ENCODE measurements at regions not wholly inside any gene's neighbourhood (a gene's known extent, or its start where the extent isn't known, plus 50 kb on each side); places are given as distances from the start of the nearest gene placed in this dataset.

DNA sequence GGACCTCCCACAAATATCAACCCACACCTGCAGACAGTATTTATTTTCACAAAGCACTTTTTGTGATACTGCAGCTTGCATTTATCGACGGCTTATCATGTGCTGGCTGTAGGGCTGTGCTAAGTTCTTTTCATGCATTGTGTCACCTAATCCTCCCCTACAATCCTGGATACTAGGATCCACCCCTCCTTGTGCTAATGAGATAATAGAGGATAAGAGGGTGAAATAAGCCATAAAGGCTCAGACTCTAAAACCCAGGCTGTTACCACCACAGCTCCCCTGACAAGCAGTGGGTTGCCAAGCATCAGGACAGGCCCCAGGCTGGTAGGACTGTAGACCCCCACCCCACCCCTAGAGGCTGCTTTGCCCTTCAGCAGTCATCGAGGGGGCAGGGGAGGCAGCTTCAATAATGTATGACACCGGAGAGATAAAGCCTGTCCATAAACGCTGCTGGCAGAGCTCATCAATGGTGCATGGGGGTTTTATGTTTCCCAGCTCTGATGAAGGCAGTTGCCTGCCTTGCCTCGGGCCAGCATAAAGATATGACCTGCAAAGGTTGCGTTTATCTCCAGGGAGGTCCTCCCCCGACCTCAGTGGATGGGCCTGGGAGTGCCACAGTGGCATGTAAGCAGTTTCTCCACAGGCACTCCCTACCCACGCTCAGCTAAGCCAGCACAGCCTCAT is 73.9 kb upstream of the C16orf82 start:
- DNase-seq = no peak

DNA sequence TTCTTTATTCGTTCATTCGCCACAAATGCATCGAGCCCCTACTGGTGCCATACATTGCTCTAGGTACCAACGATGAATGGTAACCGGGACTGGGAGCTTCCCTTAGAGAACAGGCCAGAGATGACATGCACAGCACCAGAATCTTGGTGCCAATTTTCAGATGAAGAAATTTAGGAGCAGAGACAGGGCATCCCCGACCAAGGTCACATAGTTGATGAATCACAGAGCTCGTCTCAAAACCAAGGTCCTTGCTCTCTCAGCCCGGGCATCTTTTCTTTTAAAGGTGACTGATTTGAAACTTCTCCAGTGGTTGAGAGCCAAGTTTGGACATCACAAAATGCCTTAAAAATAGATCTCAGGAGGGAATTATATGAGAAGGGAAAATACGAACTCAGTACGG is 73.2 kb upstream of the C16orf82 start:
- DNase-seq = no peak

GRCh38 chr16:26993963-26994362 is 72.8 kb upstream of the C16orf82 start:
- no peak for DNase-seq

GRCh38 chr16:26995522-26995921 is 71.2 kb upstream of the C16orf82 start:
- no peak for DNase-seq

DNA sequence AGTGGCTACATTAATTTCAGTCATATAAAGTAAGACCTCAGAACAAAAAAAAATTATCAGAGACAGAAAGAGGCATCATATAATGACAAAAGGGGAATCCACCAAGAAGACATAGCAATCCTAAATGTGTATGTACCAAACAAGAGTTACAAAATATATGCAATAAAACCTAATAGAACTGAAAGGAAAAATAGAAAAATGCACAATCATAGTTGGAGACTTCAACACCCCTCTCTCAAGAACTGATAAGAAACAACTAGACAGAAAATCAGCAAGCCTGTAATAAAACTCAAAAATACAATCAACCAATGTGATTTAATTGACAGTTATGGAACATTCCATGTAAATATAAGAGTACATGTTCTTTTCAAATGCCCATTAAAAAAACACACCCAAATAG is 61.3 kb upstream of the C16orf82 start:
- no peak for DNase-seq

Data from NCI-H2107 (cell line).